B cell (primary cell): ENCODE measurements at regions not wholly inside any gene's neighbourhood (a gene's known extent, or its start where the extent isn't known, plus 50 kb on each side); places are given as distances from the start of the nearest gene placed in this dataset.

Source experiments
- ATAC-seq: fragments of 200-7000 bp; cut with Tn5 transposase; one replicate; pipeline ENCODE4 v1.10.0; 2021; ENCODE audit warnings: low read depth, mild to moderate bottlenecking, moderate number of reproducible peaks, moderate library complexity
- CTCF ChIA-PET: fragments of 350-600 bp; sonication (Branson Sonifier 250); formaldehyde crosslinking; loops from one replicate; lab custom pipeline; 2021; ENCODE audit warnings: antibody characterized with exemption, inconsistent platforms; lab: Charles Lee
- POLR2A ChIA-PET: fragments of 350-600 bp; sonication (Branson Sonifier 250); formaldehyde crosslinking; loops from one replicate; lab custom pipeline; 2021; ENCODE audit warnings: antibody characterized with exemption; lab: Charles Lee
- DNase-seq: peaks from one replicate; pipeline ENCODE4 v3.0.0; 2013
- H2AFZ ChIP-seq: 2 replicates; pipeline ENCODE4 v1.6.1; 2012; ENCODE audit warnings: mild to moderate bottlenecking, low read depth, low read length; ENCODE audit not compliant: insufficient read depth, poor library complexity, severe bottlenecking
- H3K27ac ChIP-seq, 2 donors: 1 replicate in 1 of 2; 2 replicates in 1 of 2; pipeline ENCODE4 v1.5.1; 2012 to 2013; ENCODE audit warnings: low read length in 2 of 2, mild to moderate bottlenecking in 2 of 2, moderate library complexity in 1 of 2
- H3K27me3 ChIP-seq, 4 experiments: fragments of 200-600 bp in 1 of 4; sonication (generic) in 1 of 4; replicated peaks in 1 of 4; 1 replicate in 2 of 4; 2 replicates in 2 of 4; pipeline versions ENCODE4 v1.6.1 to v1.7.0; 2013 to 2016; ENCODE audit warnings: low read length in 3 of 4, mild to moderate bottlenecking in 2 of 4, mixed read lengths in 1 of 4, moderate library complexity in 1 of 4; ENCODE audit not compliant: insufficient read depth in 4 of 4, control insufficient read depth in 3 of 4; ENCODE audit errors: control extremely low read depth in 1 of 4
- H3K36me3 ChIP-seq, 2 experiments: replicated peaks in 1 of 2; 1 replicate in 1 of 2; 2 replicates in 1 of 2; pipeline versions ENCODE4 v1.6.1 to v1.7.1; 2013; ENCODE audit warnings: low read length in 1 of 2; ENCODE audit not compliant: insufficient read depth in 2 of 2, control insufficient read depth in 1 of 2; ENCODE audit errors: control extremely low read depth in 1 of 2, extremely low read depth in 1 of 2
- H3K4me1 ChIP-seq, 2 donors: fragments of 200-600 bp in 1 of 2; sonication (generic) in 1 of 2; 1 replicate in 1 of 2; 2 replicates in 1 of 2; pipeline versions ENCODE4 v1.5.1 to v1.6.1; 2013 to 2017; ENCODE audit warnings: low read length in 2 of 2; ENCODE audit not compliant: control insufficient read depth in 2 of 2, insufficient read depth in 2 of 2
- H3K4me2 ChIP-seq: replicated peaks from 2 replicates; pipeline ENCODE3; 2012; ENCODE audit warnings: mild to moderate bottlenecking, low read depth, low read length; ENCODE audit not compliant: poor library complexity, severe bottlenecking
- H3K4me3 ChIP-seq, 5 experiments: fragments of 200-600 bp in 1 of 5; sonication (generic) in 1 of 5; 1 replicate in 3 of 5; 2 replicates in 2 of 5; pipeline versions ENCODE4 v1.5.1 to v1.7.0; 2011 to 2016; ENCODE audit warnings: low read length in 4 of 5, mild to moderate bottlenecking in 4 of 5, low read depth in 2 of 5, control low read depth in 1 of 5, moderate library complexity in 1 of 5; ENCODE audit not compliant: insufficient read depth in 1 of 5; ENCODE audit errors: control extremely low read depth in 1 of 5, extremely low read depth in 1 of 5
- H3K79me2 ChIP-seq: fragments of 200-600 bp; sonication (generic); one replicate; pipeline ENCODE4 v1.6.0; 2016; ENCODE audit warnings: low read length; ENCODE audit not compliant: control insufficient read depth, insufficient read depth
- H3K9ac ChIP-seq: fragments of 200-600 bp; sonication (generic); 2 replicates; pipeline ENCODE4 v1.6.1; 2017; ENCODE audit warnings: mild to moderate bottlenecking, low read length, moderate library complexity
- H3K9me3 ChIP-seq, 3 donors: one replicate each; pipeline versions ENCODE4 v1.6.1 to v1.7.1; 2013; ENCODE audit warnings: low read length in 2 of 3; ENCODE audit not compliant: control insufficient read depth in 2 of 3, insufficient read depth in 1 of 3; ENCODE audit errors: control extremely low read depth in 1 of 3
- H4K20me1 ChIP-seq: 2 replicates; pipeline ENCODE4 v1.6.0; 2012; ENCODE audit warnings: mild to moderate bottlenecking, low read length; ENCODE audit not compliant: insufficient read depth, control insufficient read depth, poor library complexity, severe bottlenecking
- H3K27ac Mint-ChIP-seq: one replicate; pipeline ENCODE4 v1.8.0; 2021; ENCODE audit warnings: mixed read lengths
- H3K27me3 Mint-ChIP-seq: one replicate; pipeline ENCODE4 v1.8.0; 2021; ENCODE audit warnings: mixed read lengths
- H3K4me1 Mint-ChIP-seq: one replicate; pipeline ENCODE4 v1.8.0; 2021; ENCODE audit warnings: mixed read lengths
- H3K4me3 Mint-ChIP-seq: one replicate; pipeline ENCODE4 v1.8.0; 2021; ENCODE audit warnings: mixed read lengths
- H3K9me3 Mint-ChIP-seq: one replicate; pipeline ENCODE4 v1.8.0; 2022; ENCODE audit warnings: mixed read lengths; ENCODE audit not compliant: insufficient read depth
- EZH2 ChIP-seq: IDR thresholded peaks from 2 replicates; pipeline ENCODE4 v1.6.1; 2012; ENCODE audit warnings: borderline replicate concordance, low read depth, mild to moderate bottlenecking, moderate library complexity, low read length; ENCODE audit not compliant: insufficient read depth, poor library complexity, severe bottlenecking
- WGBS: methylation state at CpG from one replicate; pipeline ENCODE4 v1.1.5; 2013; ENCODE audit warnings: missing lambda C conversion rate; ENCODE audit not compliant: insufficient coverage; 5-methylcytosine and 5-hydroxymethylcytosine counted together
- intact Hi-C: fragments of 100-400 bp; cut with micrococcal nuclease; formaldehyde crosslinking; loops from one replicate; pipeline ENCODE4 v1.10.0; 2022
- TF ChIP-seq, protein P1 (sequence below): fragments of 200-600 bp; IDR thresholded peaks from one replicate; pipeline ENCODE4 v1.8.0; 2022; ENCODE audit warnings: antibody characterized with exemption, mild to moderate bottlenecking

DNA sequence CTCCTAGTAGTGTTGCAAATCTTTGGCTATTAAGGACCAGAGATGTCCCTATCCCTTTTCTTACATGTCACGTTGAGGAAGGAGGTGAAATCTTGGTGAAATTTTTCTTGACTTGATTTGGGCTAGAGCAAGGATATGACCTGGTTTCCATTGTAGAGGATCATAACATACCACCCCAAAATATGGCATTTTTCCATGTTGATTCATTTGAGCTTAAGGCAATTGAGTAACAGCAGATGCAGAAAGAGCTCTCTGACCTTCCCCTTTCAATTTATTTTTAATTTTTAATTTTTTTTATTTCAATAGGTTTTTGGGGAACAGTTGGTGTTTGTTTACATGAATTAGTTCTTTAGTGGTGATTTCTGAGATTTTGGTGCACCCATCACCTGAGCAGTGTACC is 61.2 kb upstream of the MAP1B start:
- Histone ChIP-seq H3K27ac (no peak overlapping the region), H3K4me1 (no peaks in the 10 kb centered on the region), H4K20me1 (no peaks in the 10 kb centered on the region), H3K9ac (no peak overlapping the region), H3K79me2 (no peaks in the 10 kb centered on the region), H3K27me3 (no peaks in the 10 kb centered on the region), H3K4me3 (no peak overlapping the region), H3K4me2 (no peak overlapping the region), H3K36me3 (no peaks in the 10 kb centered on the region), H3K9me3 (peaks cover 0 to 2% (median 0%) of the 10 kb centered on the region in 3 donors), H2AFZ (no peak overlapping the region)
- ATAC-seq (no peak), DNase-seq (no peak)
- no peak overlapping the region for H3K27ac Mint-ChIP-seq
- no peak for TF ChIP-seq EZH2
- TF ChIP-seq, protein P1, sequence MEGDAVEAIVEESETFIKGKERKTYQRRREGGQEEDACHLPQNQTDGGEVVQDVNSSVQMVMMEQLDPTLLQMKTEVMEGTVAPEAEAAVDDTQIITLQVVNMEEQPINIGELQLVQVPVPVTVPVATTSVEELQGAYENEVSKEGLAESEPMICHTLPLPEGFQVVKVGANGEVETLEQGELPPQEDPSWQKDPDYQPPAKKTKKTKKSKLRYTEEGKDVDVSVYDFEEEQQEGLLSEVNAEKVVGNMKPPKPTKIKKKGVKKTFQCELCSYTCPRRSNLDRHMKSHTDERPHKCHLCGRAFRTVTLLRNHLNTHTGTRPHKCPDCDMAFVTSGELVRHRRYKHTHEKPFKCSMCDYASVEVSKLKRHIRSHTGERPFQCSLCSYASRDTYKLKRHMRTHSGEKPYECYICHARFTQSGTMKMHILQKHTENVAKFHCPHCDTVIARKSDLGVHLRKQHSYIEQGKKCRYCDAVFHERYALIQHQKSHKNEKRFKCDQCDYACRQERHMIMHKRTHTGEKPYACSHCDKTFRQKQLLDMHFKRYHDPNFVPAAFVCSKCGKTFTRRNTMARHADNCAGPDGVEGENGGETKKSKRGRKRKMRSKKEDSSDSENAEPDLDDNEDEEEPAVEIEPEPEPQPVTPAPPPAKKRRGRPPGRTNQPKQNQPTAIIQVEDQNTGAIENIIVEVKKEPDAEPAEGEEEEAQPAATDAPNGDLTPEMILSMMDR: no peak
- H3K4me3 Mint-ChIP-seq: no peak overlapping the region
- WGBS: no CpG with 5 or more reads among the region's 1 CpG
- intact Hi-C loops: no loop called here
- POLR2A ChIA-PET: no interaction called here
- CTCF ChIA-PET: no interaction called here
- H3K9me3 Mint-ChIP-seq: no peaks in the 10 kb centered on the region
- no peaks in the 10 kb centered on the region for H3K4me1 Mint-ChIP-seq
- peaks cover 29% of the 10 kb centered on the region for H3K27me3 Mint-ChIP-seq

DNA sequence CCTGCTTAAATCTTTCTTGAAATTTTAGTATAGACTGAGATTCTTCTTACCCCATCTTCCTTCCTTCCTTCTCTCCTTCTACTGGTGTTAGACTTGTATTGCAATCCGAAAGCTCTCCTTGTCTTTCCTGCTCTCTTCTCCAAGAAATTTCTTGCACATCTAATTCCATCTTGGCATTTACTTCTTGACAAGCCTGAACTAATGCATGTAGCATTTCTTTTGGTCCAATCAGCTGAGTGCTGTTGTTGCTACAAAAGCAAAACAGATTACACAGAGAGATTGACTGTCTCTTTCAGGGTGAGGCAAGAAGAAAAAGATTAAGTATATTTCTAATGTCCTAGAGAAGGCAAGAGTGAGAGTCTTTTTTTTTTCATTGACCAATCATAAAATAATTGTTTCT is 51.6 kb upstream of the MAP1B start:
- peaks cover 7% of the 10 kb centered on the region for H3K27me3 Mint-ChIP-seq
- H4K20me1 ChIP-seq: no peaks in the 10 kb centered on the region
- no peak overlapping the region for H3K4me3 Mint-ChIP-seq
- H3K27ac Mint-ChIP-seq: no peak overlapping the region
- H3K79me2 ChIP-seq: no peaks in the 10 kb centered on the region
- no peak overlapping the region for H2AFZ ChIP-seq
- no peaks in the 10 kb centered on the region for H3K4me1 ChIP-seq
- H3K9me3 ChIP-seq: no peaks in the 10 kb centered on the region
- H3K27me3 ChIP-seq: no peaks in the 10 kb centered on the region
- H3K9me3 Mint-ChIP-seq: no peaks in the 10 kb centered on the region
- ATAC-seq (no peak), DNase-seq (no peak)
- no peak overlapping the region for H3K9ac ChIP-seq
- POLR2A ChIA-PET: no interaction called here
- H3K4me3 ChIP-seq: no peak overlapping the region
- no peak overlapping the region for H3K27ac ChIP-seq
- H3K4me1 Mint-ChIP-seq: no peaks in the 10 kb centered on the region
- CTCF ChIA-PET: no interaction called here
- 80% methylated on average over 1 of the region's 1 CpG for WGBS
- intact Hi-C loops: no loop called here
- no peaks in the 10 kb centered on the region for H3K36me3 ChIP-seq
- TF ChIP-seq, protein P1: no peak
- no peak for TF ChIP-seq EZH2
- no peak overlapping the region for H3K4me2 ChIP-seq
